GM12878 (cell line): ENCODE measurements at regions not wholly inside any gene's neighbourhood (a gene's known extent, or its start where the extent isn't known, plus 50 kb on each side); places are given as distances from the start of the nearest gene placed in this dataset.
"Not testable (repeated sequence)": the region's sequence is repeated elsewhere in the genome, so short reads cannot be mapped to it uniquely, and the experiment has no call there.

ENCODE experiments used
- CHD2 ChIP-seq: IDR thresholded peaks from 2 replicates; pipeline ENCODE4 v1.6.1; 2011; ENCODE audit warnings: low read depth, low read length, improper control_type of control experiment, borderline replicate concordance
- CHD4 ChIP-seq: fragments of 200-600 bp; sonication (generic); IDR thresholded peaks from 2 replicates; pipeline ENCODE4 v1.6.1; 2016; ENCODE audit warnings: mild to moderate bottlenecking
- ELK1 ChIP-seq: IDR thresholded peaks from 2 replicates; pipeline ENCODE4 v1.6.1; 2012; ENCODE audit warnings: low read depth, low read length, improper control_type of control experiment
- MEF2B ChIP-seq: fragments of 450-650 bp; IDR thresholded peaks from 2 replicates; pipeline ENCODE4 v1.6.1; 2018; ENCODE audit warnings: mild to moderate bottlenecking, moderate library complexity; ENCODE audit not compliant: partially characterized antibody, poor library complexity, severe bottlenecking
- MYC ChIP-seq: IDR thresholded peaks from 2 replicates; pipeline ENCODE4 v1.6.1; 2011; ENCODE audit warnings: mild to moderate bottlenecking, low read length, moderate library complexity, inconsistent platforms; ENCODE audit not compliant: insufficient read depth, insufficient replicate concordance, insufficient read length, severe bottlenecking
- NBN ChIP-seq: fragments of 450-650 bp; IDR thresholded peaks from 2 replicates; pipeline ENCODE4 v1.6.1; 2016
- RCOR1 ChIP-seq: conservative IDR thresholded peaks from 2 replicates; pipeline ENCODE4 v1.6.1; 2012; ENCODE audit warnings: low read depth, low read length, improper control_type of control experiment
- REST ChIP-seq: IDR thresholded peaks from 2 replicates; pipeline ENCODE4 v1.6.1; 2012; ENCODE audit warnings: mild to moderate bottlenecking, low read depth, low read length
- SP1 ChIP-seq: IDR thresholded peaks from one replicate; pipeline ENCODE4 v1.6.1; 2011; ENCODE audit warnings: low read depth, low read length
- TAF1 ChIP-seq: IDR thresholded peaks from 2 replicates; pipeline ENCODE4 v1.6.1; 2011; ENCODE audit warnings: mild to moderate bottlenecking, low read depth, low read length, borderline replicate concordance
- YY1 ChIP-seq: IDR thresholded peaks from 2 replicates; pipeline ENCODE4 v1.6.1; 2011; ENCODE audit warnings: low read depth, mild to moderate bottlenecking, low read length
- ZNF274 ChIP-seq: IDR thresholded peaks from one replicate; pipeline ENCODE4 v1.8.0; 2011; ENCODE audit not compliant: insufficient read length, insufficient read depth
- TF ChIP-seq, protein P1 (sequence below), 3 experiments: IDR thresholded peaks in 2 of 3; conservative IDR thresholded peaks in 1 of 3; 2 replicates each; pipeline ENCODE4 v1.5.1; 2011; ENCODE audit warnings: low read depth in 3 of 3, low read length in 3 of 3, mild to moderate bottlenecking in 3 of 3, control low read depth in 2 of 3, moderate library complexity in 2 of 3, inconsistent platforms in 1 of 3, mixed read lengths in 1 of 3; ENCODE audit not compliant: control insufficient read depth in 2 of 3, insufficient read depth in 1 of 3; ENCODE audit errors: extremely low read depth in 1 of 3

- TF ChIP-seq CHD4, NBN, RCOR1, ELK1, YY1, MEF2B, ZNF274, REST, TAF1, SP1, CHD2, MYC: not testable (repeated sequence)
- TF ChIP-seq, protein P1, sequence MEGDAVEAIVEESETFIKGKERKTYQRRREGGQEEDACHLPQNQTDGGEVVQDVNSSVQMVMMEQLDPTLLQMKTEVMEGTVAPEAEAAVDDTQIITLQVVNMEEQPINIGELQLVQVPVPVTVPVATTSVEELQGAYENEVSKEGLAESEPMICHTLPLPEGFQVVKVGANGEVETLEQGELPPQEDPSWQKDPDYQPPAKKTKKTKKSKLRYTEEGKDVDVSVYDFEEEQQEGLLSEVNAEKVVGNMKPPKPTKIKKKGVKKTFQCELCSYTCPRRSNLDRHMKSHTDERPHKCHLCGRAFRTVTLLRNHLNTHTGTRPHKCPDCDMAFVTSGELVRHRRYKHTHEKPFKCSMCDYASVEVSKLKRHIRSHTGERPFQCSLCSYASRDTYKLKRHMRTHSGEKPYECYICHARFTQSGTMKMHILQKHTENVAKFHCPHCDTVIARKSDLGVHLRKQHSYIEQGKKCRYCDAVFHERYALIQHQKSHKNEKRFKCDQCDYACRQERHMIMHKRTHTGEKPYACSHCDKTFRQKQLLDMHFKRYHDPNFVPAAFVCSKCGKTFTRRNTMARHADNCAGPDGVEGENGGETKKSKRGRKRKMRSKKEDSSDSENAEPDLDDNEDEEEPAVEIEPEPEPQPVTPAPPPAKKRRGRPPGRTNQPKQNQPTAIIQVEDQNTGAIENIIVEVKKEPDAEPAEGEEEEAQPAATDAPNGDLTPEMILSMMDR (IDR thresholded peaks at IDR 0.05 in 2 of 3, conservative IDR thresholded peaks at IDR 0.05 in 1 of 3; ENCODE audit: control insufficient read depth in 2 of 3, extremely low read depth in 1 of 3, insufficient read depth in 1 of 3, low read depth in 3 of 3, low read length in 3 of 3): not testable (repeated sequence)
Measured at GRCh38 chr3:74899796-74900516, 285.5 kb upstream of the CNTN3 start.
